ENCODE measurements at regions not wholly inside any gene's neighbourhood (a gene's known extent, or its start where the extent isn't known, plus 50 kb on each side); places are given as distances from the start of the nearest gene placed in this dataset.

DNA sequence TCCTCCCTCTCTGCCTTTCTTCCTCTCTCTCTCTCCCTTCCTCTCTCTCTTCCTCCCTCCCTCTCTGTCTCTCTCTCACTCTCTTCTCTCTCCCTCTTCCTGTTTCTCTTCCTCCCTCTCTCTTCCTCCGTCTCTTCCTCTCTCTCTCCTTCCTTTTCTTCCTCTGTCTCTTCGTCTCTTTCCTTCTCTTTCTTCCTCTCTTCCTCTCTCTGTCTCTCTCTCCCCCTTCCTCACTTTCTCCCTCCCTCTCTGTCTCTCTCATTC lies 295.3 kb downstream of the ASMT start:
- no peak for FAIRE-seq
- DNase-seq (ENCODE audit: insufficient read length, low spot score): no peak
- TF ChIP-seq POLR2AphosphoS5 (IDR thresholded peaks at IDR 0.05; ENCODE audit: low read depth, low read length): no peak
- no peak for TF ChIP-seq PAX5 (IDR thresholded peaks at IDR 0.05; ENCODE audit: insufficient read depth, low read length, severe bottlenecking)
- no peak for TF ChIP-seq SPI1 (IDR thresholded peaks at IDR 0.05; ENCODE audit: low read depth, low read length)
- TF ChIP-seq POU2F2 (IDR thresholded peaks at IDR 0.05; ENCODE audit: low read depth, low read length): no peak
- no peak for TF ChIP-seq TAF1 (IDR thresholded peaks at IDR 0.05; ENCODE audit: low read depth, low read length)
- TF ChIP-seq POLR2A (IDR thresholded peaks at IDR 0.05; ENCODE audit: low read depth, low read length): no peak

DNA sequence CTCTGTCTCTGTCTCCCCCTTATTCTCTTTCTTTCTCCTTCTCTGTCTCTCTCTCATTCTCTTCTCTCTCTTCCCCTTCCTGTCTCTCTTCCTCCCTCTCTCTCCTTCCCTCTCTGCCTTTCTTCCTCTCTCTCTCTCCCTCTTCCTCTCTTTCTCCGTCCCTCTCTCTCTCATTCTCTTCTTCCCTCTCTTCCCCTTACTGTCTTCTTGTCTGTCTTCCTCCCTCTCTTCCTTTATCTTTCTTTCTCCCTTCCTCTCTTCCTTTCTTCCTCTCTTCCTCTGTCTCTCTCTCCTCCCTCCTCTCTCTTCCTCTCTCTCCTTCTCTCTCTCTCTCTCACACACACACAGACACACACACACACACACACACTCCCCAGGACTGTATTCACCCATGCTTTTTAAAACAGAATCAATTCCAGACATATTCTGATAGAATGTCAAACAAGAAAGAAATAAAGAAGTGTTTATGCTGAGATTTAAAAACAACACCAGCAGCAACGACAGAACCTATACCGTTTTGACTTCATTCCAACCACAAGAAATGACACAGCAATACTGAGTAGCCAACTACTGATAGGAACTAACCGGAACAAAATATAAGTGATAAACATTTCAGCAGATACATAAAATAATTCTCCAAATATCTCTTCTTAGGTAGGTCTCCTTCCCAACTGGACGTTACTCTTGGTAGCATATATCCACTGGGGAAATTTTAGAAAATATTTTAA lies 296.7 kb downstream of the ASMT start:
- DNase-seq (ENCODE audit: insufficient read length, low spot score) (no peak), FAIRE-seq (no peak)
- no peak for TF ChIP-seq POLR2A (IDR thresholded peaks at IDR 0.05; ENCODE audit: low read depth, low read length)
- TF ChIP-seq TAF1 (IDR thresholded peaks at IDR 0.05; ENCODE audit: low read depth, low read length): no peak
- TF ChIP-seq PAX5 (IDR thresholded peaks at IDR 0.05; ENCODE audit: insufficient read depth, low read length, severe bottlenecking): no peak
- TF ChIP-seq SPI1 (IDR thresholded peaks at IDR 0.05; ENCODE audit: low read depth, low read length): no peak
- no peak for TF ChIP-seq POLR2AphosphoS5 (IDR thresholded peaks at IDR 0.05; ENCODE audit: low read depth, low read length)
- no peak for TF ChIP-seq POU2F2 (IDR thresholded peaks at IDR 0.05; ENCODE audit: low read depth, low read length)

DNA sequence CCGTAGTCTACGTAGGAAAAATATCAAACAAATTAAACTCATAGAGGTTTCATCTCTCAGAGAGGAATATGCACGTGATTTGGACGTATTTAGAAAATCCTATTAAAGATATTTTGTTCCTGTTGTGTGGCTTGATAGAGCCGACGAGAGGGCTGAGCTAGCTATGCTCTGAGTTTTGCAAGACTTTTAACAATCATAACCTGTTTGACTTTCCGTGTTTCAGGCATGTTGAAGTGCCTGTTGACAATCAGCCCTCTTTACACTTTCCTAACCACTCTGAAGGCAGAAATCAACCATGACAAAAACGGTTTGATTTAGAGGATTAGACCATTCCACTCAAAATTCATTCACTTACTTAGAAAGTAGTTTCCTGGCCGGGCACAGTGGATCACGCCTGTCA lies 297.3 kb downstream of the ASMT start:
- DNase-seq (ENCODE audit: insufficient read length, low spot score) (no peak), FAIRE-seq (no peak)
- TF ChIP-seq POLR2AphosphoS5 (IDR thresholded peaks at IDR 0.05; ENCODE audit: low read depth, low read length): no peak
- TF ChIP-seq POLR2A (IDR thresholded peaks at IDR 0.05; ENCODE audit: low read depth, low read length): no peak
- TF ChIP-seq SPI1 (IDR thresholded peaks at IDR 0.05; ENCODE audit: low read depth, low read length): no peak
- TF ChIP-seq PAX5 (IDR thresholded peaks at IDR 0.05; ENCODE audit: insufficient read depth, low read length, severe bottlenecking): no peak
- no peak for TF ChIP-seq POU2F2 (IDR thresholded peaks at IDR 0.05; ENCODE audit: low read depth, low read length)
- TF ChIP-seq TAF1 (IDR thresholded peaks at IDR 0.05; ENCODE audit: low read depth, low read length): no peak

DNA sequence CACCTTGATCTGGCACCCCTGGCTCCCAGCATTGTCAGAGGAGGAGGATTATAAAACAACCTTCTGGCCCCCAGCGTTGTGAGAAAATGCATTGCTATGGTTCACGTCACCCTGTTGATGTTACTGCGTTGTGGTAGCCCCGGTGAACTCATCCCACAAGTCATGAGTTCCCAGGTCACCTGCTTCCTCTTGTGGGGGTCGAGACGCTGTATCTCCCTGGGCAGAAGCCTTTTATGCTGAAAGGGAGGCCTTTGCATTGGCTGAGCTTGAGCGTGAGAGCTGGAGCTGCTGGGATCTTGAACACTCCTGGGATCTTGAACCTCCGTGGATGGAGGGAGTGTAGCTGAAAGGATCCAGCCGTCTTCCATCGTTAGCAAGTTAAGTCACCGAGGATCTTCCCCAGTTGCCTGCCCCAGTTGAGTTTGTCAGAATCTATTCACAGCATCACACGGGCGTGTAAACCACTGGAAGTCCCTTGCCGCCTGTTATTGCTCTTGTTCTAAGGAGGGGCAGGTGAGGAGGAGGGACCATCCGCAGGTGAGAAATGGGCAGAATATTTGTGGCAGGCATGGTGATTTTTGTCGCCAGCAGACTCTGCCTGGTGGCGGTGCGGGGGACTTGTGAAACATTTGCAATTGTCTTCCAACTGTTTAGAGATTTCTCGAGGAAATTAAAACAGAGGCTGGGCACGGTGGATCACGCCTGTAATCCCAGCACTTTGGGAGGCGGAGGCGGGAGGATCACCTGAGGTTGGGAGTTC lies 299.9 kb downstream of the ASMT start:
- no peak for FAIRE-seq

DNA sequence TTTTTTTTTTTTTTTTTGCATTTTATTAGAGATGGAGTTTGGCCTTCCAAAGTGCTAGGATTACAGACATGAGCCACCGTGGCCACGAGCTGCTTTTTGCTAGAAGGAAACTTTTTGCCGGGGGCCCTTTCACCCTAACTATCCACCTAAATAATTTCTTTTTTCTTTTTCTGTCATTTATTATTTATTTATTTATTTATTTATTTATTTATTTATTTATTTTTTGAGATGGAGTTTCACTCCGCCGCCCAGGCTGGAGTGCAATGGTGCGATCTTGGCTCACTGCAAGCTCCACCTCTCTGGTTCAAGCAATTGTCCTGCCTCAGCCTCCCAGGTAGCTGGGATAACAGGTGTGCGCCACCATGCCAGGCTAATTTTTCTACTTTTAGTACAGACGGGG lies 303.9 kb downstream of the ASMT start:
- FAIRE-seq (no peak), DNase-seq (ENCODE audit: insufficient read length, low spot score) (no peak)
- TF ChIP-seq POLR2AphosphoS5 (IDR thresholded peaks at IDR 0.05; ENCODE audit: low read depth, low read length): no peak
- TF ChIP-seq SPI1 (IDR thresholded peaks at IDR 0.05; ENCODE audit: low read depth, low read length): no peak
- TF ChIP-seq POLR2A (IDR thresholded peaks at IDR 0.05; ENCODE audit: low read depth, low read length): no peak
- TF ChIP-seq POU2F2 (IDR thresholded peaks at IDR 0.05; ENCODE audit: low read depth, low read length): no peak
- no peak for TF ChIP-seq PAX5 (IDR thresholded peaks at IDR 0.05; ENCODE audit: insufficient read depth, low read length, severe bottlenecking)
- no peak for TF ChIP-seq TAF1 (IDR thresholded peaks at IDR 0.05; ENCODE audit: low read depth, low read length)

More for the DNA sequence above, 299.9 kb downstream of the ASMT start:
- TF ChIP-seq POLR2AphosphoS5 (IDR thresholded peaks at IDR 0.05; ENCODE audit: low read depth, low read length) (no peak), SPI1 (IDR thresholded peaks at IDR 0.05; ENCODE audit: low read depth, low read length) (no peak), PAX5 (IDR thresholded peaks at IDR 0.05; ENCODE audit: insufficient read depth, low read length, severe bottlenecking) (no peak), POLR2A (IDR thresholded peaks at IDR 0.05; ENCODE audit: low read depth, low read length) (no peak), POU2F2 (IDR thresholded peaks at IDR 0.05; ENCODE audit: low read depth, low read length) (no peak), TAF1 (IDR thresholded peaks at IDR 0.05; ENCODE audit: low read depth, low read length) (no peak)
- no peak for DNase-seq (ENCODE audit: insufficient read length, low spot score)

DNA sequence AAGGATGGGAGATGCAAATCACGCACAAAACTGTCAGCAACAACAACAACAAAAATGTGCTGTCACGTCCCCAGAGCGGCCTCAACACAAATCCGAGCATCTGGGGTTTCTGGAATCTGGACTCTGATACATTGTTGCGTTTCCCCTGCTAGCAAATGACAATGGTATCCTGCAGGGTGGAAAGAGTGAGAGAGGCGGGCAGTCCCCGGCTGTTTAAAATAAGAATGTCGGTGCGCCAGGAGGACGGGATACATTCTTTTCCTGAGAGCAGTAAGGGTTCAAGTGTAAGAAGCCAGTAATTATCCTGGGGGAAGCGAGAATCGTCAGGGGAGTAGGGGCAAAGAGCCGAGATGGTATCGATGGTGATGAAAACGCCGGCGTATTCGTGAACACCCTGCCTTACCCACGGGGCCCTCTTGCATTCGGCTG lies 310.2 kb downstream of the ASMT start:
- DNase-seq (ENCODE audit: insufficient read length, low spot score): no peak
- no peak for FAIRE-seq

DNA sequence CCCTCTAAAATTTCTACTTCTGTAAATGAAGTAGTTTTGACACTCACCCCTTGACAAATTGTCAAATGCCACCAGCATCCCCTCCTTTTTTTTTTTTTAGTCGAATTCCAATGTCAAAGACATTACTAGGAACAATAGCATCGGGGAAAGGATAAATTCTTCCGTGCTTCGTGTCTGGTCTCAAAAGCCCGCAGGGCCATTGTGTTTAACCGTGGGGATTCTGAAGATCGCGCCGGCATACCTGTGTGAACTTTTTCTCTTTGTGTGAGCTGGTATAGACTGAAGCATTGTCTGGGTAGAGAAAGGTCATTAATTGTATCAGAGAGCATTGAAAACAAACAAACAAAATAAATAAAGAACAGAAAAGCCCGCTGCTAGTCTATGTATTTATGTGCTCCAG lies 313.9 kb downstream of the ASMT start:
- DNase-seq (ENCODE audit: insufficient read length, low spot score): no peak
- FAIRE-seq: no peak
- TF ChIP-seq POLR2A (IDR thresholded peaks at IDR 0.05; ENCODE audit: low read depth, low read length) (no peak), TAF1 (IDR thresholded peaks at IDR 0.05; ENCODE audit: low read depth, low read length) (no peak), PAX5 (IDR thresholded peaks at IDR 0.05; ENCODE audit: insufficient read depth, low read length, severe bottlenecking) (no peak)

More for the DNA sequence above, 310.2 kb downstream of the ASMT start:
- TF ChIP-seq TAF1 (IDR thresholded peaks at IDR 0.05; ENCODE audit: low read depth, low read length): no peak
- no peak for TF ChIP-seq SPI1 (IDR thresholded peaks at IDR 0.05; ENCODE audit: low read depth, low read length)
- no peak for TF ChIP-seq POLR2A (IDR thresholded peaks at IDR 0.05; ENCODE audit: low read depth, low read length)
- no peak for TF ChIP-seq PAX5 (IDR thresholded peaks at IDR 0.05; ENCODE audit: insufficient read depth, low read length, severe bottlenecking)
- no peak for TF ChIP-seq POU2F2 (IDR thresholded peaks at IDR 0.05; ENCODE audit: low read depth, low read length)
- TF ChIP-seq POLR2AphosphoS5 (IDR thresholded peaks at IDR 0.05; ENCODE audit: low read depth, low read length): no peak

DNA sequence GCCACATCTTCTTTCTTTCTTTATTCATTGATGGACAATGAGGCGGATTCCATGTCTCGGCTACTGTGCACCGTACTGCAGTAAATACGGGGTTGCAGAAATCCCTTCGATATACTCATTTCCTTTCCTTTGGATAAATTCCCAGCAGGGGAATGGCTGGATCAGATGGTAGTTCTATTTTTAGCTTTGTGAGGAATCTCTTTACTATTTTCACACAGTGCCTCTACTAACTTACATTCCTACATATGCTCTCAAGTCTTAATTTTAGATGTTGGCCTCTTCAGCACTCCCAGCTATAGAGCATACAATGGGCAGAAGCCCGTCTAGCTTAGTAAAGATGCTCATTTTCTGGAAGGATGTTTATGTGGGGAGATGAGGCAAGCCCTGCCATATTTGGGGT lies 317.4 kb downstream of the ASMT start:
- no peak for DNase-seq (ENCODE audit: insufficient read length, low spot score)
- no peak for FAIRE-seq
- TF ChIP-seq POLR2AphosphoS5 (IDR thresholded peaks at IDR 0.05; ENCODE audit: low read depth, low read length): no peak
- no peak for TF ChIP-seq POU2F2 (IDR thresholded peaks at IDR 0.05; ENCODE audit: low read depth, low read length)
- no peak for TF ChIP-seq SPI1 (IDR thresholded peaks at IDR 0.05; ENCODE audit: low read depth, low read length)
- TF ChIP-seq TAF1 (IDR thresholded peaks at IDR 0.05; ENCODE audit: low read depth, low read length): no peak
- no peak for TF ChIP-seq PAX5 (IDR thresholded peaks at IDR 0.05; ENCODE audit: insufficient read depth, low read length, severe bottlenecking)
- TF ChIP-seq POLR2A (IDR thresholded peaks at IDR 0.05; ENCODE audit: low read depth, low read length): no peak

DNA sequence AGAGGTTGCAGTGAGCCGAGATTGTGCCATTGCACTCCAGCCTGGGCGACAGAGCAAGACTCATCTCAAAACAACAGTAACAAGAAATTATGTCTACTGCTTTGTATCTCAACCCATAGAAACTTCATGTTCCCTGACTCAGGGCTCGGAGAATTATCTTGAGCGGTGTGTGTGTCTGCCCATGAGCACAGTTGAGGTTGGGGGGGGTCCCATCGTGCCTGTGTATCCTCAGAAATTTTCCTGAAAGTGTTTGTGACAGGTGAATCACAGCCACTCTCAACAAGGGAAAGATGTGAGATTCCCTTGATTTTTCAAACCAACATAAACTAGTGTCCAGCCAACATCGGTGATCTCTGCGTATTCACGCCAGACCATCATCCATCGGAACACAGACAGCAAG lies 319.1 kb downstream of the ASMT start:
- no peak for DNase-seq (ENCODE audit: insufficient read length, low spot score)
- TF ChIP-seq POU2F2 (IDR thresholded peaks at IDR 0.05; ENCODE audit: low read depth, low read length) (no peak), TAF1 (IDR thresholded peaks at IDR 0.05; ENCODE audit: low read depth, low read length) (no peak), PAX5 (IDR thresholded peaks at IDR 0.05; ENCODE audit: insufficient read depth, low read length, severe bottlenecking) (no peak), POLR2A (IDR thresholded peaks at IDR 0.05; ENCODE audit: low read depth, low read length) (no peak), SPI1 (IDR thresholded peaks at IDR 0.05; ENCODE audit: low read depth, low read length) (no peak), POLR2AphosphoS5 (IDR thresholded peaks at IDR 0.05; ENCODE audit: low read depth, low read length) (no peak)
- FAIRE-seq: no peak

Measured in GM12891 (cell line).